ENCODE measurements at regions not wholly inside any gene's neighbourhood (a gene's known extent, or its start where the extent isn't known, plus 50 kb on each side); places are given as distances from the start of the nearest gene placed in this dataset.

DNA sequence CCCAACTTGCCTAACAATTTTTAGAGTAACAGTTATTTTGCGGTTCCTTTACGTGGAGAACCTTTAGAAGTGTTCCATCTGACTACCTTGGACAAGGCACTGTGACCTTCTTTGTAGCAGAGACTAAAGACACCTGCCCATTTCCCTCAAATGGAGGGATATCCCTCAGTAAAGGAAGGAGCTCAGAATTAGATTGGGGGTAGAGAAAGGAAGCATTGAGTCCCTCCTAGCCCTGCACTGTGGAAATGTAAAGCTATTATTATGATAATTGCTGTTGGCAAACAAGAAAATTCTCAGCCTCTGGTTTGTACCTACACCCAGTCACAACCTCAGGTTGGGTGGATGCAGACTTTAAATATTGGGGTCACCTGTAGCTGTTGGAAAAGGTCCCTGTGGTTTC lies 72.6 kb upstream of the MACF1 start:
- TF ChIP-seq, protein P1, sequence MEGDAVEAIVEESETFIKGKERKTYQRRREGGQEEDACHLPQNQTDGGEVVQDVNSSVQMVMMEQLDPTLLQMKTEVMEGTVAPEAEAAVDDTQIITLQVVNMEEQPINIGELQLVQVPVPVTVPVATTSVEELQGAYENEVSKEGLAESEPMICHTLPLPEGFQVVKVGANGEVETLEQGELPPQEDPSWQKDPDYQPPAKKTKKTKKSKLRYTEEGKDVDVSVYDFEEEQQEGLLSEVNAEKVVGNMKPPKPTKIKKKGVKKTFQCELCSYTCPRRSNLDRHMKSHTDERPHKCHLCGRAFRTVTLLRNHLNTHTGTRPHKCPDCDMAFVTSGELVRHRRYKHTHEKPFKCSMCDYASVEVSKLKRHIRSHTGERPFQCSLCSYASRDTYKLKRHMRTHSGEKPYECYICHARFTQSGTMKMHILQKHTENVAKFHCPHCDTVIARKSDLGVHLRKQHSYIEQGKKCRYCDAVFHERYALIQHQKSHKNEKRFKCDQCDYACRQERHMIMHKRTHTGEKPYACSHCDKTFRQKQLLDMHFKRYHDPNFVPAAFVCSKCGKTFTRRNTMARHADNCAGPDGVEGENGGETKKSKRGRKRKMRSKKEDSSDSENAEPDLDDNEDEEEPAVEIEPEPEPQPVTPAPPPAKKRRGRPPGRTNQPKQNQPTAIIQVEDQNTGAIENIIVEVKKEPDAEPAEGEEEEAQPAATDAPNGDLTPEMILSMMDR (IDR thresholded peaks at IDR 0.05), result no peak
- TF ChIP-seq POLR2A (IDR thresholded peaks at IDR 0.05), result no peak
